ENCODE measurements at regions not wholly inside any gene's neighbourhood (a gene's known extent, or its start where the extent isn't known, plus 50 kb on each side); places are given as distances from the start of the nearest gene placed in this dataset.

GRCh38 chr2:104690255-104690984, 163.5 kb upstream of the POU3F3 start:
- no peak for DNase-seq (ENCODE audit: low read depth, low spot score)

- DNase-seq (ENCODE audit: low read depth, low spot score) = no peak
Observed at GRCh38 chr2:104698276-104698675, 155.6 kb upstream of the POU3F3 start.

GRCh38 chr2:104701411-104701911, 152.5 kb upstream of the POU3F3 start:
- DNase-seq (ENCODE audit: low read depth, low spot score) = no peak

- no peak for DNase-seq (ENCODE audit: low read depth, low spot score)
Observed at GRCh38 chr2:104702031-104702850, 151.7 kb upstream of the POU3F3 start.

- DNase-seq (ENCODE audit: low read depth, low spot score) = no peak
Observed at GRCh38 chr2:104703669-104704068, 150.2 kb upstream of the POU3F3 start.

DNA sequence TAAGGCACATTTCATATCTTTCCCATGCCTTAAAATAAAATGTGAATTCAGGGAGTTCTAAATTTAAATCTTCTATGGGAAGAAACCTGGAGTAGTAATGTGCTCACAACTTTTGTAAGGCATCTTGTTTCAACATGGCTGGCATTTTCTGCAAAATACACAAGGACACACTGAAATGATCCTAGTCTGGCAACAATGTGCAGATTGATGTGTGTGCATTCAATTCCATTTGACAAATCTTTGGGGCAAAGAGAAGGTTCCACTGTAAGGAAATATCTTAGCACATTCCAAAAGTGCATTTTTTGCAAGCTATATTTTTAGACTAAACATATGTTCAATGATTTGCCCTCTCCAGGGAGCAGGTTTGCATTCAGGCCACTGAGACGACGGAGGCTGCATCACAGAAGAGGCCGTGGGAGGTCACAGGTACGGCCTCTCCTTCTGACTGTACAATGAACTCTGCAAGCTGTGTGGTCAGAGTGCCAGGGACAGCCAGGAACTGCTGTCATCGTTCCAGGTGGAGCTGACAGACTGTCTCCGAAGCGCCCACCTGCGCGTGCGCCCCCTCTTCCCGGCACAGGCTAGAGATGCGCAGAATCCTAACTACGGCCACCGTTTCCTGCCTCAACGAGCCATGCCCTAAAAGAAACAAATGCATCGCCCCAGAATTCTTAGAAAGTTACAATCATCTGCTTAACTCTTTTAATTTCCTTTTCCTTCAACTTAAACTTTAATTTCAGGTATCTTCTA, 149.2 kb upstream of the POU3F3 start:
- DNase-seq (ENCODE audit: low read depth, low spot score) = no peak

DNA sequence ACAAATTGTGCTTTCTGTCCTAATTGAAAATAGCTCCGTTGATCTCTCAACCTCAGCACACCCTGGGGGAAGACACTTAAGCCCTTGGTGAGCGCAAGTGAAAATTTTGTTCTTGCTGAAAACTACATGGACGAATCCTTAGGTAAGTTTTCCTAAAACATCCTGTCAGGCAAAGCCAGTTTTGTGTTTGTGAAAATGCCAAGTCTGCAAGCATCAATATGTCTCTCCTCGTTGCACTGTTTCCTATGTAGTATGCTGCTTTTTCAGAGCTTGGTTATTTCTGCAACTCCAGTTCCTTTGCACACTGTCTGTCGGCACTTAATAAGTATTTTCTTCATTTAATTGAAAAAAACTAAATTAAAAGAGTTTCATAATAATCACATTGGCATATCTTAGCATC, 146.9 kb upstream of the POU3F3 start:
- no peak for DNase-seq (ENCODE audit: low read depth, low spot score)

GRCh38 chr2:104708967-104709366, 144.9 kb upstream of the POU3F3 start:
- no peak for DNase-seq (ENCODE audit: low read depth, low spot score)

- no peak for DNase-seq (ENCODE audit: low read depth, low spot score)
Observed at GRCh38 chr2:104716061-104716460, 137.9 kb upstream of the POU3F3 start.

DNA sequence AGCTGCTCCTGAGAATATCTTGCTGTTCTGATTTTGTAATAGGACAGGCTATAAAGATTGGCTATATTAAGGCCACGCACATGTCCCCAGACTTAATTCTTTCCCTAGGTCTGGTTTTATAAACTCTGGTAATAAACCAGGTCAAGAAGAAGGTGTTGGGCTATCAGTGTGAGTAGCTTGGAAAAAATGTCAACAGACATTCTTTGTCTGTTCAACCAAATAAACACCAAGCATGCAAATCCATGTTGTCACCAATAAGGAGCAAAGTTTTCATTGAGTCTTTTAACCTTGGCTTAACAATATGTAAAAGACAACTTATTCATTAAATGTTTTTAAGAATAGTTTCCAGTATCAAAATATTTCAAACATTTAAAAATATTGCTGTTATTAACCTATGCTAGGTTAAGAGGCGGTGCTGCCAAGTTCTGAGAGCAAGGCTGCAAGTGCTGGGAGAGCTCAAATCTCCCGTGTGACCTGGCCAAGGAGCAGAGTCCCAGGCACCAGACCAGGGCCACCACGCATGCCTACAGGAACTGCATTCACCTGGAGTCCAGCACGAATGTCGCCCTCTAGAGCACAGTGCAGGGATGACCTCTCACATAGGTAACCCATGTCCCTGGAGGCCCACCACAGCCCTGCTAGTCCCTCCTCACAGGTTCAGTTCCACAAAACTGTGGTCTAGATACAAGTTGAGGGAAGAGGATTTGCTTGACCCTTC, 120.5 kb upstream of the POU3F3 start:
- DNase-seq (ENCODE audit: low read depth, low spot score) = no peak

GRCh38 chr2:104734937-104735586, 118.9 kb upstream of the POU3F3 start:
- no peak for DNase-seq (ENCODE audit: low read depth, low spot score)

DNA sequence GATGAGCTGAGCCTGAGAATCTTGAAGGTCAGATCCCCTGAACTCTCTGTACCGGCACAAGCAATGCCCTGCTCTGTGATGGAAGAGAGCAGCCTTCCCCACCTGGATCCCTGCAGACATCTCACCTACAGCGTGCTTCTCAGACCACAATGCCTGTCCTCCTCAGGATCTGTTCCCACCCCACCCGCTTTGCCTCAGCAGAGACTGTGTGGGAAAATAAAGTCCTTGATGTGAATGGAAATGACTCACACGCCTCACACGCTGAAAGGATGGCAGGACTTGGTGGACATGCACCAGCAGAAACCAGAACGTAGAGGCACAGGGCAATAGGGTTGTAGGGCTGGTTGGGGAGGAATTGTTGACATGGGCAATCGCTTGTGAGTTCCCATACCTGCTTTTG, 117.9 kb upstream of the POU3F3 start:
- no peak for DNase-seq (ENCODE audit: low read depth, low spot score)

- DNase-seq (ENCODE audit: low read depth, low spot score) = no peak
Observed at GRCh38 chr2:104741860-104742259, 112.1 kb upstream of the POU3F3 start.

GRCh38 chr2:104744537-104744936, 109.4 kb upstream of the POU3F3 start:
- no peak for DNase-seq (ENCODE audit: low read depth, low spot score)

GRCh38 chr2:104745846-104746245, 108.1 kb upstream of the POU3F3 start:
- DNase-seq (ENCODE audit: low read depth, low spot score) = no peak

DNA sequence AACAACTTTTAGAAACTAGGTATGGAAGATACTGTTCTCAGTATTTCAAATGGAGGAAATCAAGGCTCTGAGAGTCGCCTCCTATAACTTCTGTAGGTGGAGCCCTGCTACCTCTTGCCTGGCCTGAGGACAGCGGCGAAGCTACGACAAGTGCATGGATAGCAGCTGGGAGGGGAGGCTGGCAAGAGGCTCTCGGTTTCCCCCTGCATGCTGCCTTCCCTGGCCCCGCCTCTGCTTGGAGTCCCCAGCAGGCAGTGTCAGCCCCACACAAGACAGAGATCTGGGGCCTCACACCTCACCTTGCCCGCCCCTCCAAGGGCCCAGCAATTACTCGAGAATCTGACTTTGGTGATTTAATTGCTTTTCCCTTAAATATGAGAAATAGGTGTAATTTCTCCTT, 107.6 kb upstream of the POU3F3 start:
- no peak for DNase-seq (ENCODE audit: low read depth, low spot score)

- no peak for DNase-seq (ENCODE audit: low read depth, low spot score)
Observed at GRCh38 chr2:104746858-104747257, 107.1 kb upstream of the POU3F3 start.

GRCh38 chr2:104749856-104750460, 104.0 kb upstream of the POU3F3 start:
- DNase-seq (ENCODE audit: low read depth, low spot score) = no peak

DNA sequence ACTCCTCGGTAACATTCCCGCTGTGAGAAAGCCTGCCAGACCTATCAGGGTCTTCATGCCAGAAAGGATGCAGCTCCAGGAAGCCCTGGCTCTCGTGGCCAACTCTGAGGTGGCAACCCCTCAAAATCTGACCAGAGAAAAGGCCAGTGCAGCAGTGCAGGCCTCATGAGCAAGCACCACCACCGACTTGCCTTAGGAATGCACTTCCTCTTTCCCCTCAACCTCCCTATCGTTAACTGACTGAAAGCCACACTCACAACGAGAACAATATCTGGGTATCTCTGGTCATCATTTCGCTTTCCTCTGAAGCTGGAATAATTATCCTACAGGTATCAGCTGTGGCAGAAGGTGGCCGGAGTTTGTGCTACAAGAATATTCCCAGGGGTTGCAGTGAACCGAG, 101.4 kb upstream of the POU3F3 start:
- no peak for DNase-seq (ENCODE audit: low read depth, low spot score)

GRCh38 chr2:104755026-104755878, 98.7 kb upstream of the POU3F3 start:
- no peak for DNase-seq (ENCODE audit: low read depth, low spot score)
